ENCODE measurements at regions not wholly inside any gene's neighbourhood (a gene's known extent, or its start where the extent isn't known, plus 50 kb on each side); places are given as distances from the start of the nearest gene placed in this dataset.

DNA sequence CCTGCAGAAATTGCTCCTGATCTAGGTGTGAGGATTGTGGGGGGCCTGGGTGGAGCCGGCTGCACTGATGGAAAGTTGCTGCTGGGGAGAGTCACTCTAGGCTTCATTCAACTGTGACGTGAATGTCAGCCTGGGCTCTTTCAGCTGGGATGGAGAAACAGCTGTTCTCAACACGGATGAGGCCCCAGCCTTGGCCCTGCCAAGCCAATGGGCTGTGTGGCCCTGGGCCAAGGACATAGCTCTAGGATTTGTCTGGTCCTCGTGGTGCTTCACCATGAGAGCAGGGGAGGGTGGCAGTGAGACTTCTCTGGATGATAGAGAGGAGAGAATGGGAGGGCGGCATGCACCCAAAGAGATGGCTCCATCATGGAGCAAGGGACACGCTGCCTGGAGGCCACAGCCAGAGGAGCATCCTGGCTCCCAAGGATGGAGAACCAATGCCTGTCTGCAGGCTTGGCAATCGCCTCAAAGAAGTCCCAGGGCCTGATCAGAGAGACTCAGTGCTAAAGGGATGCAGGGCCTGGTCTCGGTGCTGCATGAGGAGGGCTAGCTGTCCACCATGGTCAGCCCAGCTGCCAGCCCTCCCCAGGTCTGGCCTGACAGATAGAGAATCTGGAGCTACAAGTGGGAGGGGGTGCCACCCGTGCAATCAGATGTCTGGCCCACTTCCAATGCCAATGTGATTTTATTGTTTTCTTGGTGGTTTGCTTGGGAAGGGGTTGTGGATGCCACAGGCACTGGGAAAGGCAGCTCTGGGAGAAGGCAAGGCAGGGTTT is 141.0 kb downstream of the GADD45G start:
- DNase-seq (ENCODE audit: low read depth, low spot score) = no peak

DNA sequence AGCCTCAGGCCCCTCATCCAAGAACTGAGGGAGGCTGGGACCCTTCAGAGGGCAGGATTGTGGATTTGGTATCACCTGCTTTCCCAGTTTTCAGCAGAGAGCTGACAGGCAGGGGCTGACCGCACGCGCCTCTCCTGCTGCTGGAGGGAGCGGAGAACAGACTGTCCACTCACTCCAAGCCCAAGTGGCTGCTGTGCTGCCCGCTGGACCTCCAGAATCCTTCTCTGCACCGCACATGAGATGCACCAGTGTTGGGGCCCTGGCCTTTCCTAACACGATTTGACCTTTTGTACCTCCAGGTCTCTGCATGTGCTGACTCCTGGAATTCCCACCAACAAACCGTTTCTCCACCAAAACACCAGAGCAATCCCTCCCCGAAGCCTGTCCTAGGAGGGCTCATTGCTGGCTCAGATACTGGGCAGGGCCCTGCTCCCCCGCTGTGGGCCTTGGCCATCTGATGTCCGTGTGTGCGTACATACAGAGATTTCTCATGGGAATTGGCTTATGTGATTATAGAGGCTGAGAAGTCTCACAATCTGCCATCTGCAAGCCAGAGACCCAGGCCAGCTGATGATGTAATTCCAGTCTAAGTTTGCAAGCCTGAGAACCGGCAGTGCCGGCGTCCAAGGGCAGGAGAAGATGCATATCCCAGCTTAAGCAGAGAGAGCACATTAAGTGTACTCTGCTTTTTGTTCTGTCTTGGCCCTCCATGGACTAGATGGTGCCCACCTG is 141.7 kb downstream of the GADD45G start:
- DNase-seq (ENCODE audit: low read depth, low spot score) = no peak

DNA sequence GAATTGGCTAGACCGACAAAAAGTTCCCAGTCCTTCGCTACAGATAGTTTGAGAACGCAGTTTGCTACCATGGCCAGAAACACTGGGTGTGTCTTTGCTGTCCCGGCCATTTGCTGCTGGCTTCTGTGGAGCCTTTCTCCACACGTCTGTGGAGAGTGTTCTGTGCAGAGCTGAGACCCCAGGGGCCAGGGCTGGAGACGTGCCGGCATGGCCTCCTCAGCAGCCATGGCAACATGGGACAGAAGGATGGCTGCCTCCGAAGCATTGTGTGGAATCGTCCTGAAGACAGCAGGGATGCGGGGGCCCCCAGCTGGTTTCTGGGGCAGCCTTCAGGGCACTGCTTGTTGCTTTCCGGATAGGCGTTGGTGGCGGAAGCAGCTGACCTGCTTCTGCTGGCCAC is 142.8 kb downstream of the GADD45G start:
- no peak for DNase-seq (ENCODE audit: low read depth, low spot score)

DNA sequence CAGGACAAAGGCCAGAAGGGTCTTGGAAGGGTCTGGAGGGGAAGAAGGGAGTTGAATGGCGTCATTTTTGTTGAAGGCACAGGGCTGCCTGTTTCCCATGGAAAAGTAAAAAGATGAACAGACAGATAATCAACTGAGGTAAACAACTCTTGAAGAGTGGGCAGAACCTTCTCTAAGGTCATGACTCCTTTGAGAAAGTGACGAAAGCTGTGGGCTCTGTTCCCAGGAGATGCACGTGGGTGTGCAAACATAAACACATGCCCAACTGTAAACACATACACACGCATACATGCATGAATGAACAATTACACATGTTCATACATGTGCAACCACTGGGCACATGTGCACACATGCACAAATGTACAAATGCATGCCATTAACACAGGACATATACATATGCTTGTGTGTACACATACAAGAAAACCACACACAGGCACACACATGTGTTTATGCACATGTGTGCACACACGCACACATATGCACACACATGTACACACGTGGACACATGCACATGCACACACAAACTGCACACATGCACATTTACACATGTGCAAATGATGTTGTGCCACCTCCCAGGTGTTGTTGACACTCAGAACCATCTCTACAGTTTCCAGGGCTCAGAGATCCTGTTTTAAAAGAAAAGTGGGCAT is 143.3 kb downstream of the GADD45G start:
- no peak for DNase-seq (ENCODE audit: low read depth, low spot score)

DNA sequence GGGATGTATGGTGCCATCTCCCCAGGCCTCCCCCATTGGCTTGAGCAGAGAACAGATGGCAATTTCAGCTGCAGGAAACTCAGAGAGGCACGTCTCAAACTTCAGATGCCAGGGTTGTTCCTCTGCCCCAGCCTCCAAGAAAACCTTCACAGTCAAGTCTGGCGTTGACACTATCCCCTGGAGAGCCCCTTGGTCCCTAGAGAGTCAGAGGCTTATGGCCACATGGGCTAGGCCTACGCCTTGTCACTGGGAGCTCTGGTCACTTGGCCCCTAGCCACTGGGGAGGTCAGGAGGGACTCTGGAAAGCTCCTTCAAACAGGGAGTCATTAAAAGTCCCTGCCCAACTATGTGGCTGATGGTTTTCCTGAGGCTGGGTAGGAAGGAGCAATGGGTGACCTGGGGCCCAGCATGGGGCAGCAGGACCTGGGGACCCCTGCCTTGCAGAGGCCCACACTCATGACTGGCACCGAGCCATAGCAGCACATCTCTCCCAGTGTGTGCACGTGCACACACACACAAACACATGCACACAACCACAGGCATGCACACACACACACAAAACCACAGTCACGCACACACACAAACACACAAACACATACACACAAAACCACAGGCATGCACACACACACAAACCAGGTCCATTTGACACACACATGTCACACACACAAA is 144.2 kb downstream of the GADD45G start:
- DNase-seq (ENCODE audit: low read depth, low spot score) = no peak

DNA sequence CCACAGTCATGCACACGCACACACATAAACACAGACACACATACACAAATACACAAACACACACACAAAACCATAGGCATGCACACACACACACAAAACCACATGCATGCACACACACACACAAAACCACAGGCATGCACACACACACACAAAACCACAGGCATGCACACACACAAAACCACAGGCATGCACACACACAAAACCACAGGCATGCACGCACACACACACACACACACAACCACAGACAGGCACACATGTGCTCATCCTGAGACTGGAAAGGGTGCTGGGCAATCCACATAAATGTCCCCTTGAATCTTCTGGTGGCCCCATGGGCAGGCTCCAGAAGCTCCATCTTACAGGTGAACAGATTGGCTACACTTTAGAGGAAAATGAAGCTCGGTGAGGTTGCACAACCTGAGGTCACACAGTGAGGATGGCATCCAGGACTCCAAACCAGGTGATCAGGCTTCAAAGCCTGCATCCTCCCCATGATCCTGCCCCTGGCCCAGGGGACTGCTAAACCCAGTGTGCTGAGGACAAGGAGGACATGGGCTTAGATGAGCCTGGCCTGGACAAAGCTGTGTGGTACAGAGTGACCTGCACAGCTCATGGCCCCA is 144.8 kb downstream of the GADD45G start:
- DNase-seq (ENCODE audit: low read depth, low spot score) = no peak

DNA sequence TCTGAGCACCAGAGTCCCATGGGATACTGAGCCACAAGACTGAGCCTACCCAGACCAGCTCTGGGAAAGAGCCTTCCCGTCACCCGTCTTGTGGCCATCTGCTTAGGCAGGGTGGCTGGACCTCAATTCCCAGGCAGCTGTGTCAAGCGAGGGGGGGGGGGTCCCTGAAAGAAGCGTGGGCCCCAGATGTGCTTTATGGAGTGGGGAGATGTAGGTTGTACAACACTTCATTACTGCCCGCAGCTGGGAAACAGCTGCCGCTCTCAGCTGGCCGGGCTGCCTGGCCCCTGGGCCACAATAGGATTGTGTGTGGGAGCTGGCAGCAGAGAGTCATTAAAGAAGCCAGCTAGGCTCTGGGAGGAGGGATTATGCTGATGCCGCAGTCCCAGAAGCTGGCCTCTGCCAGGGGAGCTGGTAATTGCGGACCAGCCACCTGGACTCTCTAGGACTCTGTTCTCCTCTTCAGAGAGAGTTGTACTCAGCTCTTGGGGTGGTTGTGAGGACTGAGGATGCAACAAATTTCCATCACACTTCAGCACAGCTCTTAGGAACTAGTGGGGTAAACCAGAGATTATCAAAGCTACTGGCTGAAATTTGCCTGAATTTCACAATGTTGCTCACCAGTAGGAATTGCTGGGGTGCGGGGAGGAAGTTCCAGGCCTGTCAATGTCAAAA is 145.4 kb downstream of the GADD45G start:
- DNase-seq (ENCODE audit: low read depth, low spot score) = no peak

DNA sequence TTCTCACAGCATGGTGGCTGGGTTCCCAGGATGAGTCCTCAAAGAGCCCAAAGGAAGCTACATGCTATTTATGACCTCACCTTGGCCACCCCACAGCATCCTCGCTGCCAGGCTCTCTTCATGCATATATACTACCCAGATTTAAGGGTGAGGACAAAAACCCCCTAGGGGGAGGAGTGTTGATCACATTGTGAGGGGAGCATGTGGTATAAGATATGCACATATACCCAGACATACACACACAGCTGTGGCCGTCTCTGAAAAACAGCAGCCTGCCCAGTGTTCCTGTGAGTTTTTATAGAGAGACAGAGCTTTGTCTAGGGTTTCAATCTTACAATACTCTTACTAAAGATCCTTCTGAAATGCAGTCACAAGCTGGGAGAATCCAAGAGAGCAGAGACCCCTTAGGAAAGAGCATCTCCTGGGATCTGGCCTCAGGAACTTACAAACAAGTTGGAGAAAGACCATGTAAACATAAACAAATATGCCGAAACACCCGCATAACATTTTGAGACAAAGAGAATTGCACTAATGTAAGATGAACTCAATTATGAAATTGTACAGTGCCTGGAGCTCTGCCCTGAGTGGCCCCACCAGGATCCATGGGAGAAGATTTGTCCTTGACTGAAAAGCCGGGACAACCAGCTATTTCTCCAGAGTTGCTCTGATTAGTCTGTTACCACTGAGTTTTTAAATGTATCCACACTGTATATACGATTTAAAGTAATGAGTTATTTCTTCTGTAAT is 146.4 kb downstream of the GADD45G start:
- DNase-seq (ENCODE audit: low read depth, low spot score) = no peak

DNA sequence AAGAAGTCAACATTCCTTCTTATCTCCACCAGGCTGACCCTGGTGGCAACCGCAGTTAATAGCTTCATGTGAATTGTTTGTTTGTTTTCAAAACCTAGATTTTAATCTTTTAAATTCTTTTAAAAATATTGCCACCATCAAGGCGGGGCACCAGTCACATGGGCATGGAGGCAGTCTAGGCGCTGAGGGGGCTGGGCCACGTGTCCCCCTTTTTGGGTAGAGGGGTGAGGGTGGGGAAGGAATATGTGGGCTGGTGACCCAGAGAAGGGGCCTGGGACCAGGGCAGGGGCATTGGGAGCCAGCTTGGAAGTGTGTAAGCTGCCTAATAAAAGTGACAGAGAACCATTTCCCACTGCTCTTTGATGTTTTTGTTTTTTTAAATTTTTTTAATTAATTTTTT is 147.3 kb downstream of the GADD45G start:
- no peak for DNase-seq (ENCODE audit: low read depth, low spot score)

DNA sequence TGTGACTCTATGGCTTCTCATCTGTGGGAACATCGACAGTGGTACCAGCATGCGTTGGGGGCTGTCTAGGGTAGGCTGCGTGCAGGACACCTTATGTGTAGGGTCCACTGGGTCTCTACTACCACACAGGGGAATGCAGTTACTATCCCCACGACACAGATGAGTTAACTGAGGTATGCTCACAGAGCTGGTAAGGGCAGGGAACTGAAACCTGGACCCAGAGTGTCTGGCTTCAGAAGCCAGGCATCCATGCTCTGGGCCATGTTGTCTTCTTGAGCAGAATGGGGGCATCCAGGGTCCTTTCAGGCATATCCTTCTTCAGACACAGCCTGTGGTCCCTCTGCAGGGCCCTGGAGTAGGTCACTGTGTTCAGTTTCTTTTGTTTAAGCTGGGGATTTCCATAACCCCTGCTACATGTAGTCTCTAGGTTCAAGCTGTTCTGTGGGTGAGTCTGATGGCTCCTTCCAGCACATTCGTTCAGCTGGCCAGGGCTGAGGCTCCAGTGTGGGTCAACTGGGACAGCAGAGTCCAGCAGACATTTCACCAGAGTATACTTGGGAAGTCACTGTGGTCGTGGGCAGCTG is 148.8 kb downstream of the GADD45G start:
- DNase-seq (ENCODE audit: low read depth, low spot score) = no peak

DNA sequence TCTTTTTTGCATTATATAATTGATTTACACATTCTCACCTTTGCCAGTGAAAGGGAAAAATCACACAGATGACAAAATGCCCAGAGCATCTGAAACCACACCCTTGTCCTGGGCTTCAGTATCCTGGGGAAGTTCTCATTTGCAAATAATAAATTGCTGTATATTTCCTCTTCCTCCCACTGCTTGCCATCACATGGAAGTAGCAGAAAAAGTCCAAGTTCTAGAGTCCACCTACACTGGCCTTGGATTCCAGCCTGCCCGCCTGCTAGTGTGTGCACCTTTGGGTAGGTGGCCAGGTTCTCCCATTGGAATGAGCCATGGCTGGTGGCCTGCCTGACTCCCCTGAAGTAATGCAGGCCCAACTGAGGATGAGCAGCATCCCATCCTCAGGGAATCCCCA is 149.4 kb downstream of the GADD45G start:
- DNase-seq (ENCODE audit: low read depth, low spot score) = no peak

DNA sequence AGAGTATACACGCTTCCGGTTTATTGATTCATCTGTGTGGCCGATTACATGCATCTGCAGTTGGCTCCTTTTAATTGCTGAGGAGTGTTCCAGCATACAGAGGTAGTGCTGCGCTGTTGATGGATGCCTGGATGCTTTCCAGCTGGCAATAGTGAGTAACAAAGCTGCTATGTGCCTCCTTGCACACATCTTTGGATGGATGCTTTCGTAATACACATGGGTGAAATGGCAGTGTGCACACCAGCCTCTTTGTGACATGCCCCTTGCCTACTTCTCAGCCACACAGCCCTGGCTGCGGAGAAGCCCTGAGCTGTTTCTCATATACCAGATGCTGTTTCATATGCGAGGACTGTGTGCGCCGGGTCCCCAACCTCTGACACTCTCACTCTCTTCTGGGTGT is 151.0 kb downstream of the GADD45G start:
- DNase-seq (ENCODE audit: low read depth, low spot score) = no peak

DNA sequence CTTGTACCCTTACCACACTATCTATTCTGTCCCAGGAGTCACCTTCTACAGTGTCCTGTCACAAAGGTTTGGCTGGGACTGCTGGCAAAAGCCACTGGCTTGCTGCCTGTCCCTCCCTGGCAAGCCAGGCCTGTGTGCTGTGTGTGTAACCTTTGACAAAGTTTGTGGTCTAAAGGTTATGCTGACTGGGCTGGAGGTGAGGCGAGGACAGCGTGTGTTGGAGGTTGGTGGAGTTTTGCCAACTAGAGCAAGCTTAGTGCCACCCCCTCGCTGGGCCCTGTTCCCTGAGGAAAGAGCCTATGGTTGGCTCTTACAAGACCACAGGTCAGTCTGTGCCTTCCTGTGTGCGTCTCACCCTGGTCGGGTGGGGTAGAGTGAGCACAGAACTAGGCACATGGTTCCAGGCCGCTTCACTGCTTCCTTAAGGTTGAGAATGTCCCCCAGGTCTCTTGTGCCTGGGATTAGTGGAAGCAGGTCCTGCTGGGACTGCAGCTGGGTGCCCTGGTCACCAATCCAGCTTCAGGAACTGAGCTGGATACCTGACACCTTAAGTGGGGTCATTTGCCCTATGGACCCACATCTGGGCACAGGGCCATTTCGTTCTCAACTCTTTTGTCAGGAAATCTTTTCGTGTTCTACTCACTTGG is 152.2 kb downstream of the GADD45G start:
- DNase-seq (ENCODE audit: low read depth, low spot score) = no peak

DNA sequence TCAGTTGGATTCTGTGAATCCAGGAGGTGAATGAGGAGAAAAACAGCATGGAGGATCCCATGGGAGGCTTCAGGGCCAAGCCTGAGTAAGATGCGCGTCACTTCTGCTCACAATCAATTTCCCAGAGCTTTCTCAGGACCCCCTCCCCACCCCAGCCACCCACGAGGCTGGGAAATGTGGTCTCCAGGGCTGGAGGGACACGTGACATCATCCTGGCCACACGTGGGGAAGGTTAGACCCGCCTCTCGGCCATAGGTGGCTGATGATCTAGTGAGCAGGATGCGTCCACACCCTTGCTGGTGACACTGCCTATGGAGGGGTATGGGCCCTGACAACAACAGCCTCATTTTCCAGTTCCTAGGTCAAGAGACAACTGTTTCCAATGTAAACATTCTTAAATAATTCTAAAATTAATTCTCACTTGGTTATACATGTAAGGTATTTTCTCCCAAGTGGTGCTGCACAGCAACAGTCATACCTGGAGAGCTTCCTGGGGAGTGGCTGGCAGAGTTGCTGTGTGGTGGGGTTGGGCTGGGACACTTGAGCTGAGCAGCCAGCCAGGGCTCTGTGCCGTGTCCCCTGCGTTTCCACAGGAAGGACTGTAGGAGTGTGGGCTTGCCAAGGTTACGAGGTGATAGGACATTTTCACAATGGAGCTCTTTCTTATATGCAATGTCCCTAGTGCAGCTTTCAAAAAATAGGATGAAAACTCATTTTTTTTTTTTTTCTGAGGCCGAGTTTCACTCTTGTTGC is 153.1 kb downstream of the GADD45G start:
- no peak for DNase-seq (ENCODE audit: low read depth, low spot score)

DNA sequence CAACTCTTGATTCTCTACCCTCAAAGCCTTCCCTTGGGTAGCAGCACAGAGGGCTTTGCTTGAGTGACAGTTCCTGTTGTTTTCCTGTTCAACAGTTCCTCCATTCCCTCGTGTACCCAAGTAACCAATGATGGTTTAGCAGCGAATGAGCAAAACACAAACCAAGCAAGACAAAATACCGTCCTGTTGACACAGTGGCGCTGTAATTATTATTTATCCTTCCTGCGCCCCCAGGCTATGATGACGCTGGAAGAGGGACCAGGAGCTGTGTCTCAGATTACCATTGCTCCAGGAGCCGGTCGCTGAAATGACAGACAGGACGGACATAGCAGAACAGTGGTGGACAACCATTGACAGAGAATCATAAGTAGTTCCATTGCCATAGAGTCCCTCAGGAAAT is 154.8 kb downstream of the GADD45G start:
- DNase-seq (ENCODE audit: low read depth, low spot score) = no peak

DNA sequence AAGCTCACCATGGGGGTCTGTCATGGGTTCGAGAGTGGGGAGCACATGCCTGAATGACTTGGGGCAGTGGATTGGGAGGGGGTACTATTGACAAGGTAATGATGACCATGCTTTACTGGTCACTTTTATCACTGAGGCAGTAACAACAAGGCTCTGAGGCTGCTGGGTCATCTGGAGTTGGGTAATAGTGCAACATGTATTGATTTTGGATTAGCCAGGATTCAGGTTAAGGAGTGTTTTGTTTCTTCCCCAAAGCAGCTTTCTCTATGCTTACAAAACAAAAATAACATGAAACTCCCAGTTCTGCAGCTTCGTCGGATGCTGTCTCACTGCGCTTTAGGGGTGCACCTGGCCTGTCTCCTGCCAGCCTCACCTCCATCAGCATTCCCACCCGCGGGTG is 155.3 kb downstream of the GADD45G start:
- DNase-seq (ENCODE audit: low read depth, low spot score) = no peak

DNA sequence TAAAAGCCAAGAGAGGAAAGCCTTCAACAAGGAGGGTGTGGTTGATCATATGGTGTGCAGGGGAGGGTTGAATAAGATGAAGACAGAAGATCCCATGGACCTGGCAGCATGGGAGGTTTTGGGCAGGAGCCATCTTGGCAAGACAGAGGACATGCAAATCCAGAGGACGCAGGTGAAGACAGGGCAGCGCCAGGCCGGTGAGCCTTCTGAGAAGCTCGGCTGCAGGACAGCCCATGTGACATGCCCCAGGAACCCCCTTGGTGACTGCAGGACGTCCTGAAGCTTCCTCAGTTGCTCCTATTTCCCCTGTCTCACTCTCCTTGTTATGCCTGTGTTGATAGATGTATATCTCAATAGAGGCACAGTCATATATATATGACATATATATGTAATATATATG is 159.4 kb downstream of the GADD45G start:
- DNase-seq (ENCODE audit: low read depth, low spot score) = no peak

DNA sequence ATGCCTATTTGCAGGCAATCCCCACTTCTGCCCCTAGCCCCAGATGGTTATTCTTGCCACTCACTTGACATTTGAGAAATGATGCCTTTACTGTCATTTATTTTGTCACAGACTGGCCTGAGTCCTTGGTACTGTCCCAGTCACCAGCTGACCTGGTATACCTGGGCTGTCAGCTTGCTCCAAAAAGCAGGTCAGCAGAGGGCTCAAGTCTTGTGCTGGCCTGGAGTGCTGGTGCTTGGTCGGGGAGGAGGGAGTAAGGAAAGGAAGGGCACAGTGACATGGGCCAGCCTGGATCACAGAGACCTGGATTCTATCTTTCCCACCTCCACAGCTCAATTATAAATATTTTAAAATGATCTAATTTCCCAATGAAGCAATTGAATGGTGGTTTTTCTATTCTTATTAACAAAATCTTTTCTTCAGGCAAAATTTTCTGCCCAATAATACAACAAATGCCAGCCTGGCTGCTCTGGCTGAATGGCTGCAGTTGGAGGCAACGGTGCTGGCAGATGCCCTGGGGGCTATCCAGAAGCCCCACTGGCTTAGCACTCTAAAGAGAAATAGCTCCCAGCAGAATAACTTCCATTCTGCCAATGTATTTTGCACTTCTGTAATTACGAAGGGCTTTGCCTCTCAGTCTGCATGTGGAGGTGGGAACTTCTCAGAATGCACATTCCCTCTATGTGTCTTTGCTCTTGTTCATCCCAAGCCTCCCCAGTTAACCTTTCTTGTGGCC is 160.6 kb downstream of the GADD45G start:
- no peak for DNase-seq (ENCODE audit: low read depth, low spot score)
